Endothelial cell of umbilical vein (primary cell): ENCODE measurements at regions not wholly inside any gene's neighbourhood (a gene's known extent, or its start where the extent isn't known, plus 50 kb on each side); places are given as distances from the start of the nearest gene placed in this dataset.

Source experiments
- BruUV-seq: library from RNA; stranded (reverse); fragments of 400-500 nt; replicated peaks from 2 replicates; lab custom pipeline; 2021; lab: Mats Ljungman, UMichigan
- CTCF ChIA-PET: fragments of 300-600, 350-600 bp; sonication (Branson Sonifier 250); formaldehyde crosslinking; loops from one replicate; lab custom pipeline; 2021; ENCODE audit warnings: antibody characterized with exemption, inconsistent platforms; lab: Charles Lee
- POLR2A ChIA-PET: fragments of 300-600, 350-600 bp; sonication (Branson Sonifier 250); formaldehyde crosslinking; loops from one replicate; lab custom pipeline; 2021; ENCODE audit warnings: antibody characterized with exemption, inconsistent platforms; lab: Charles Lee
- DNase-seq: peaks from one replicate; pipeline ENCODE4 v3.0.0-alpha.2; 2011; ENCODE audit warnings: low read depth, low spot score
- FAIRE-seq: peaks from 2 replicates; lab custom pipeline; 2011; peaks lifted over from hg19 to GRCh38; lab: Jason Lieb, UNC
- H2AFZ ChIP-seq: 2 replicates; pipeline ENCODE4 v1.6.0; 2012; ENCODE audit warnings: low read depth, low read length, control low read depth, inconsistent platforms
- H3K27ac ChIP-seq: 2 replicates; pipeline ENCODE4 v1.5.1; 2011; ENCODE audit warnings: low read depth, mild to moderate bottlenecking, control low read depth, low read length, moderate library complexity; ENCODE audit not compliant: insufficient read depth
- H3K27me3 ChIP-seq, 2 experiments: 2 replicates each; pipeline versions ENCODE4 v1.6.0 to v1.6.1; 2011; ENCODE audit warnings: low read length in 2 of 2, mixed read lengths in 1 of 2; ENCODE audit not compliant: control insufficient read depth in 2 of 2, insufficient read depth in 2 of 2
- H3K36me3 ChIP-seq, 2 experiments: 2 replicates in 1 of 2; 3 replicates in 1 of 2; pipeline ENCODE4 v1.5.1; 2011; ENCODE audit warnings: low read length in 2 of 2, mild to moderate bottlenecking in 1 of 2, moderate library complexity in 1 of 2; ENCODE audit not compliant: control insufficient read depth in 2 of 2, insufficient read depth in 2 of 2; ENCODE audit errors: extremely low read depth in 1 of 2
- H3K4me1 ChIP-seq: 3 replicates; pipeline ENCODE4 v1.5.1; 2011; ENCODE audit warnings: mild to moderate bottlenecking, low read length; ENCODE audit not compliant: control insufficient read depth, insufficient read depth; ENCODE audit errors: extremely low read depth
- H3K4me2 ChIP-seq: 2 replicates; pipeline ENCODE4 v1.6.1; 2011; ENCODE audit warnings: low read length, control low read depth, mixed read lengths; ENCODE audit not compliant: insufficient read depth
- H3K4me3 ChIP-seq, 3 experiments: fragments of 200-600 bp in 1 of 3; sonication (generic), shearing (Covaris generic) in 1 of 3; replicated peaks in 1 of 3; 2 replicates each; pipeline ENCODE4 v1.5.1; 2011 to 2016; ENCODE audit warnings: control low read depth in 3 of 3, low read length in 3 of 3, mild to moderate bottlenecking in 2 of 3, inconsistent platforms in 1 of 3, low read depth in 1 of 3, moderate library complexity in 1 of 3; ENCODE audit not compliant: insufficient read depth in 1 of 3
- H3K79me2 ChIP-seq: 2 replicates; pipeline ENCODE4 v1.6.0; 2012; ENCODE audit warnings: low read length, inconsistent platforms; ENCODE audit not compliant: control insufficient read depth, insufficient read depth
- H3K9ac ChIP-seq: replicated peaks from 2 replicates; pipeline ENCODE3; 2011; ENCODE audit warnings: low read length, control low read depth; ENCODE audit not compliant: insufficient read depth; ENCODE audit errors: extremely low read depth
- H3K9me1 ChIP-seq: replicated peaks from 3 replicates; pipeline ENCODE4 v1.6.0; 2011; ENCODE audit warnings: mild to moderate bottlenecking, low read length; ENCODE audit not compliant: control insufficient read depth, insufficient read depth; ENCODE audit errors: extremely low read depth
- H3K9me3 ChIP-seq: replicated peaks from 2 replicates; pipeline ENCODE4 v1.5.1; 2012; ENCODE audit warnings: low read length, inconsistent platforms; ENCODE audit not compliant: control insufficient read depth, insufficient read depth
- H4K20me1 ChIP-seq: replicated peaks from 2 replicates; pipeline ENCODE3; 2011; ENCODE audit warnings: mild to moderate bottlenecking, low read length; ENCODE audit not compliant: control insufficient read depth, insufficient read depth; ENCODE audit errors: extremely low read depth
- EZH2 ChIP-seq: IDR thresholded peaks from 2 replicates; pipeline ENCODE4 v1.6.1; 2012; ENCODE audit warnings: borderline replicate concordance, low read depth, mild to moderate bottlenecking, moderate library complexity, low read length, inconsistent platforms; ENCODE audit not compliant: severe bottlenecking
- GATA2 ChIP-seq: IDR thresholded peaks from 2 replicates; pipeline ENCODE4 v1.7.0; 2011; ENCODE audit warnings: low read depth, mild to moderate bottlenecking, moderate library complexity, mixed read lengths, low read length; ENCODE audit not compliant: insufficient read length, insufficient read depth
- JUN ChIP-seq: IDR thresholded peaks from 2 replicates; pipeline ENCODE4 v1.6.1; 2011; ENCODE audit warnings: borderline replicate concordance, low read depth; ENCODE audit not compliant: insufficient read length, insufficient read depth
- MYC ChIP-seq: IDR thresholded peaks from one replicate; pipeline ENCODE4 v1.6.1; 2011; ENCODE audit warnings: mild to moderate bottlenecking, low read depth, low read length
- POLR2A ChIP-seq: IDR thresholded peaks from 2 replicates; pipeline ENCODE4 v1.6.1; 2012; ENCODE audit warnings: low read depth, mild to moderate bottlenecking, control low read depth, low read length
- dilution Hi-C: fragments of 300-500 bp; cut with MboI; formaldehyde crosslinking; loops from one replicate; pipeline ENCODE4 v1.15.0; 2019; ENCODE audit warnings: low sequenced_read_pairs; ENCODE audit not compliant: extremely low pct_ligation_motif_present
- intact Hi-C: fragments of 100-400 bp; cut with micrococcal nuclease; formaldehyde crosslinking; loops from one replicate; pipeline ENCODE4 v1.10.0; 2022
- TF ChIP-seq, protein P1 (sequence below): IDR thresholded peaks from 2 replicates; pipeline ENCODE4 v1.6.1; 2011; ENCODE audit not compliant: insufficient read depth, insufficient read length
- TF ChIP-seq, protein P2 (sequence below), 2 donors: IDR thresholded peaks; 1 replicate in 1 of 2; 2 replicates in 1 of 2; pipeline ENCODE4 v1.5.1; 2011; ENCODE audit warnings: low read length in 2 of 2, mild to moderate bottlenecking in 2 of 2, moderate library complexity in 2 of 2, control low read depth in 1 of 2, inconsistent platforms in 1 of 2, low read depth in 1 of 2; ENCODE audit not compliant: insufficient read depth in 1 of 2; ENCODE audit errors: extremely low read depth in 1 of 2

DNA sequence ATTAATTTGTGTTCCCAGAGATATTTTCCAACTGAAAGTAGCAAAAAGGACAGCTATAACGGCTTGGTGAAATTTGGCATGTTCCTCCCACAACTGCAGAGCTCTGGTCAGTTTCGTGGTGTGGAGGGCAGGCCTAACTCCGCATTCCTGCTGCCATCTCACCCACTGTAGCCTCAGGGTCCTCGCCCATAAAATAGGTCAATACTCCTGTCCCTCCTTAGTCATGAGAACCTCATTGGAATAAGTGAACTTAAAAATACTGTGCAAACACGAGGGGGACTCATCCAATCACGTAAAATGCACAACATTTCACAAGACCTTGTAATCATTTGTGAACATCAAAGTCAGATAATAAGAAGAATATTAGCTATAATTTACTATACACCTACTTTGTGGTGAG lies 143.5 kb upstream of the NCKAP5 start:
- no TSS peak for BruUV-seq
- FAIRE-seq: no peak
- DNase-seq: no peak
- no peak overlapping the region for H2AFZ ChIP-seq
- intact Hi-C loops (no loop called here), dilution Hi-C loops (no loop called here)
- no peaks in the 10 kb centered on the region for H3K4me1 ChIP-seq
- no peaks in the 10 kb centered on the region for H4K20me1 ChIP-seq
- TF ChIP-seq EZH2 (no peak), POLR2A (no peak)
- TF ChIP-seq, protein P1, sequence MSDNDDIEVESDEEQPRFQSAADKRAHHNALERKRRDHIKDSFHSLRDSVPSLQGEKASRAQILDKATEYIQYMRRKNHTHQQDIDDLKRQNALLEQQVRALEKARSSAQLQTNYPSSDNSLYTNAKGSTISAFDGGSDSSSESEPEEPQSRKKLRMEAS: no peak
- no peak overlapping the region for H3K27ac ChIP-seq
- no peaks in the 10 kb centered on the region for H3K36me3 ChIP-seq
- H3K9me3 ChIP-seq: peaks cover 3% of the 10 kb centered on the region
- no peaks in the 10 kb centered on the region for H3K79me2 ChIP-seq
- POLR2A ChIA-PET: no interaction called here
- no peak overlapping the region for H3K4me2 ChIP-seq
- no peaks in the 10 kb centered on the region for H3K27me3 ChIP-seq
- no peak overlapping the region for H3K9ac ChIP-seq
- no peak overlapping the region for H3K4me3 ChIP-seq
- CTCF ChIA-PET: no interaction called here
- no peaks in the 10 kb centered on the region for H3K9me1 ChIP-seq

DNA sequence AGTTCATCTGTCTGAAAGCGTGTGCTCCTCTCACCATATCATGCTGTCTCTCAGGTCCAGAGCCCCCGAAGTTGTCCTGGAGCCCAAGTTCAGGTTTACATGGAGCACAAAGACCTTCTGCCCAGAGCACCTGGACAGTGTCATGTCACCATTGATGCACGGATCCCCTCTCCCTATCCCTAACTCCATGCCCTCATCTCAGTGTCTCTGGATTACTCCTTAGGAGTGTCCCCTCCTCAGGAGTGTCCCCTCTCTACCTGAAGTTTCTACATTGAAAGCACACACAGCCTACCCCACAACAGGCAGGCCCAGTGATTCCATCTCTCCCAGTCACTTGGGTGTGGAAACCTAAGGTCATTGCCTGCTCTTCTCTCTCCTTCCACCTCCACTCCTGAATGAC lies 144.1 kb upstream of the NCKAP5 start:
- H3K27me3 ChIP-seq: no peaks in the 10 kb centered on the region
- dilution Hi-C loops: no loop called here
- no peaks in the 10 kb centered on the region for H4K20me1 ChIP-seq
- POLR2A ChIA-PET: no interaction called here
- intact Hi-C loops: no loop called here
- no peak for TF ChIP-seq GATA2
- TF ChIP-seq, protein P2, sequence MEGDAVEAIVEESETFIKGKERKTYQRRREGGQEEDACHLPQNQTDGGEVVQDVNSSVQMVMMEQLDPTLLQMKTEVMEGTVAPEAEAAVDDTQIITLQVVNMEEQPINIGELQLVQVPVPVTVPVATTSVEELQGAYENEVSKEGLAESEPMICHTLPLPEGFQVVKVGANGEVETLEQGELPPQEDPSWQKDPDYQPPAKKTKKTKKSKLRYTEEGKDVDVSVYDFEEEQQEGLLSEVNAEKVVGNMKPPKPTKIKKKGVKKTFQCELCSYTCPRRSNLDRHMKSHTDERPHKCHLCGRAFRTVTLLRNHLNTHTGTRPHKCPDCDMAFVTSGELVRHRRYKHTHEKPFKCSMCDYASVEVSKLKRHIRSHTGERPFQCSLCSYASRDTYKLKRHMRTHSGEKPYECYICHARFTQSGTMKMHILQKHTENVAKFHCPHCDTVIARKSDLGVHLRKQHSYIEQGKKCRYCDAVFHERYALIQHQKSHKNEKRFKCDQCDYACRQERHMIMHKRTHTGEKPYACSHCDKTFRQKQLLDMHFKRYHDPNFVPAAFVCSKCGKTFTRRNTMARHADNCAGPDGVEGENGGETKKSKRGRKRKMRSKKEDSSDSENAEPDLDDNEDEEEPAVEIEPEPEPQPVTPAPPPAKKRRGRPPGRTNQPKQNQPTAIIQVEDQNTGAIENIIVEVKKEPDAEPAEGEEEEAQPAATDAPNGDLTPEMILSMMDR (IDR thresholded peaks at IDR 0.05; ENCODE audit: extremely low read depth in 1 of 2, insufficient read depth in 1 of 2, low read depth in 1 of 2, low read length in 2 of 2): no peak
- no peak for TF ChIP-seq JUN
- TF ChIP-seq MYC: no peak
- TF ChIP-seq EZH2: no peak
- H3K9ac ChIP-seq: no peak overlapping the region
- peaks cover 3% of the 10 kb centered on the region for H3K9me3 ChIP-seq
- no peaks in the 10 kb centered on the region for H3K79me2 ChIP-seq
- BruUV-seq: no TSS peak
- no peak for FAIRE-seq
- no peaks in the 10 kb centered on the region for H3K9me1 ChIP-seq
- H3K27ac ChIP-seq: no peak overlapping the region
- no peak overlapping the region for H3K4me3 ChIP-seq
- no peak overlapping the region for H3K4me2 ChIP-seq
- no peak overlapping the region for H2AFZ ChIP-seq
- no peaks in the 10 kb centered on the region for H3K4me1 ChIP-seq
- no peak for DNase-seq
- CTCF ChIA-PET: no interaction called here
- no peaks in the 10 kb centered on the region for H3K36me3 ChIP-seq
